ENCODE measurements at regions not wholly inside any gene's neighbourhood (a gene's known extent, or its start where the extent isn't known, plus 50 kb on each side); places are given as distances from the start of the nearest gene placed in this dataset.

- H3K4me1 ChIP-seq (ENCODE audit: control insufficient read depth in 1 of 2, insufficient read depth in 2 of 2, low read depth in 1 of 2, low read length in 1 of 2): peaks cover 19% of the 10 kb centered on the region in 2 experiments
- H3K27ac ChIP-seq (ENCODE audit: low read depth in 2 of 2, low read length in 1 of 2): peak overlapping the region; percentile 76 to 80; a peak in 2 of 4 replicates
- no peak for TF ChIP-seq FOXJ3 (CRISPR knock-in tag; IDR thresholded peaks at IDR 0.05)
- no peak for TF ChIP-seq ELF1 (IDR thresholded peaks at IDR 0.05)
- no peak for TF ChIP-seq MXI1 (IDR thresholded peaks at IDR 0.05; ENCODE audit: low read depth, low read length)
- no peak for TF ChIP-seq POLR2AphosphoS5 (IDR thresholded peaks at IDR 0.05; ENCODE audit: low read depth, low read length)
- no peak for TF ChIP-seq EZH2phosphoT487 (IDR thresholded peaks at IDR 0.05; ENCODE audit: borderline replicate concordance, low read depth)
- no peak for TF ChIP-seq MEF2A (IDR thresholded peaks at IDR 0.05; ENCODE audit: borderline replicate concordance, low read depth)
- 0 out of 4 replicates have a peak, but pooled peaks of 1 of the 2 experiments have one; percentile 11 for TF ChIP-seq EP300 (IDR thresholded peaks at IDR 0.05; ENCODE audit: borderline replicate concordance in 1 of 2, low read depth in 1 of 2, low read length in 1 of 2)
- TF ChIP-seq MAX (IDR thresholded peaks at IDR 0.05; ENCODE audit: low read depth): no peak
- no peak for TF ChIP-seq PBX3 (IDR thresholded peaks at IDR 0.05)
- no peak for DNase-seq
- H2AFZ ChIP-seq (ENCODE audit: low read depth): no peak overlapping the region
- ChIA-PET CTCF (interaction anchor here (0.6 kb wide), 1 partner anchor 128 kb away, joined by 3 read pairs; no protein-coding TSS in a partner anchor), POLR2A (no interaction called here)
- no peaks in the 10 kb centered on the region for H3K79me2 ChIP-seq (ENCODE audit: insufficient read depth)
- WGBS (ENCODE audit: low lambda C conversion rate): 80% methylated on average over 1 of the region's 1 CpG
- H3F3A ChIP-seq (replicated peaks; ENCODE audit: insufficient read depth): peaks cover 4% of the 10 kb centered on the region
- H3K4me2 ChIP-seq: no peak overlapping the region
- no peaks in the 10 kb centered on the region for H3K9me3 ChIP-seq
- no peaks in the 10 kb centered on the region for H4K20me1 ChIP-seq (ENCODE audit: insufficient read depth)
- H3K9me2 ChIP-seq: no peaks in the 10 kb centered on the region
- H3K36me3 ChIP-seq (replicated peaks in 1 of 2; ENCODE audit: control insufficient read depth in 1 of 2, insufficient read depth in 2 of 2, low read length in 1 of 2): no peaks in the 10 kb centered on the region
- H3K27me3 ChIP-seq (ENCODE audit: insufficient read depth): no peaks in the 10 kb centered on the region
- no peak overlapping the region for H3K9ac ChIP-seq
- no peak overlapping the region for H3K4me3 ChIP-seq (ENCODE audit: low read depth in 2 of 2, low read length in 1 of 2)
These were observed 185.4 kb downstream of the JCAD start for GRCh38 chr10:29873941-29874484.

GRCh38 chr10:29870522-29871044 lies 188.8 kb downstream of the JCAD start:
- H3K36me3 ChIP-seq (replicated peaks in 1 of 2; ENCODE audit: control insufficient read depth in 1 of 2, insufficient read depth in 2 of 2, low read length in 1 of 2): no peaks in the 10 kb centered on the region
- H2AFZ ChIP-seq (ENCODE audit: low read depth): no peak overlapping the region
- H3K9me2 ChIP-seq: no peaks in the 10 kb centered on the region
- no peaks in the 10 kb centered on the region for H3K79me2 ChIP-seq (ENCODE audit: insufficient read depth)
- POLR2A ChIA-PET: no interaction called here
- H3K27ac ChIP-seq (ENCODE audit: low read depth in 2 of 2, low read length in 1 of 2): no peak overlapping the region
- no peak overlapping the region for H3K9ac ChIP-seq
- no peaks in the 10 kb centered on the region for H3K9me3 ChIP-seq
- H3K4me2 ChIP-seq: no peak overlapping the region
- 89% methylated on average over 2 of the region's 2 CpGs for WGBS (ENCODE audit: low lambda C conversion rate)
- H4K20me1 ChIP-seq (ENCODE audit: insufficient read depth): no peaks in the 10 kb centered on the region
- H3K4me3 ChIP-seq (ENCODE audit: low read depth in 2 of 2, low read length in 1 of 2): no peak overlapping the region
- CTCF ChIA-PET: interaction anchor here (0.9 kb wide), 1 partner anchor 118 kb away, joined by 3 read pairs; no protein-coding TSS in a partner anchor
- peaks cover 4% of the 10 kb centered on the region for H3F3A ChIP-seq (replicated peaks; ENCODE audit: insufficient read depth)
- H3K27me3 ChIP-seq (ENCODE audit: insufficient read depth): no peaks in the 10 kb centered on the region
- no peak for DNase-seq
- H3K4me1 ChIP-seq (ENCODE audit: control insufficient read depth in 1 of 2, insufficient read depth in 2 of 2, low read depth in 1 of 2, low read length in 1 of 2): peaks cover 12 to 18% of the 10 kb centered on the region in 2 experiments
- TF ChIP-seq RAD21 (IDR thresholded peaks at IDR 0.05; ENCODE audit: low read length) (no peak), GABPA (IDR thresholded peaks at IDR 0.05; ENCODE audit: low read depth) (no peak), POLR2AphosphoS5 (IDR thresholded peaks at IDR 0.05; ENCODE audit: low read depth, low read length) (no peak), FOXJ3 (CRISPR knock-in tag; IDR thresholded peaks at IDR 0.05) (no peak), TAF1 (IDR thresholded peaks at IDR 0.05; ENCODE audit: borderline replicate concordance, low read depth, low read length) (no peak), EP300 (IDR thresholded peaks at IDR 0.05; ENCODE audit: borderline replicate concordance in 1 of 2, low read depth in 1 of 2, low read length in 1 of 2) (no peak), GATA2 (CRISPR knock-in tag; IDR thresholded peaks at IDR 0.05) (no peak), TEAD4 (IDR thresholded peaks at IDR 0.05; ENCODE audit: borderline replicate concordance, insufficient read depth) (no peak), PBX3 (IDR thresholded peaks at IDR 0.05) (no peak), IRF3 (IDR thresholded peaks at IDR 0.05; ENCODE audit: low read depth, low read length) (no peak), RXRA (IDR thresholded peaks at IDR 0.05; ENCODE audit: borderline replicate concordance, low read depth) (no peak), USF1 (IDR thresholded peaks at IDR 0.05; ENCODE audit: borderline replicate concordance, low read depth) (no peak), SMC3 (IDR thresholded peaks at IDR 0.05; ENCODE audit: low read depth, low read length) (no peak), SIN3A (IDR thresholded peaks at IDR 0.05; ENCODE audit: borderline replicate concordance, low read depth, low read length) (no peak)

Data from SK-N-SH (cell line).